GM06990 (cell line): ENCODE measurements at regions not wholly inside any gene's neighbourhood (a gene's known extent, or its start where the extent isn't known, plus 50 kb on each side); places are given as distances from the start of the nearest gene placed in this dataset.

ENCODE experiments used
- DNase-seq: peaks from one replicate; pipeline ENCODE4 v3.0.0-alpha.2; 2011; ENCODE audit not compliant: insufficient read length; ENCODE audit errors: extremely low read depth
- H3K27me3 ChIP-seq: replicated peaks from 2 replicates; pipeline ENCODE4 v1.6.0; 2011; ENCODE audit warnings: low read length; ENCODE audit not compliant: control insufficient read depth, insufficient read depth
- H3K36me3 ChIP-seq: 2 replicates; pipeline ENCODE4 v1.5.1; 2011; ENCODE audit warnings: low read length; ENCODE audit not compliant: control insufficient read depth, insufficient read depth
- H3K4me3 ChIP-seq: replicated peaks from 2 replicates; pipeline ENCODE4 v1.5.1; 2011; ENCODE audit warnings: low read depth, mild to moderate bottlenecking, control low read depth, low read length
- CTCF ChIP-seq: IDR thresholded peaks from 2 replicates; pipeline ENCODE4 v1.5.1; 2011; ENCODE audit warnings: low read length, control low read depth, mild to moderate bottlenecking, inconsistent platforms; ENCODE audit not compliant: insufficient read depth, poor library complexity, severe bottlenecking

GRCh38 chr9:120338340-120338739 lies 241.6 kb downstream of the CDK5RAP2 start:
- Histone ChIP-seq H3K27me3 (no peaks in the 10 kb centered on the region; the same call in 1 of the 2 replicates), H3K36me3 (no peaks in the 10 kb centered on the region), H3K4me3 (no peak overlapping the region)
- DNase-seq, result no peak
- peak; percentile 7 for TF ChIP-seq CTCF

GRCh38 chr9:120337131-120337530 lies 242.8 kb downstream of the CDK5RAP2 start:
- DNase-seq, result no peak
- no peak for TF ChIP-seq CTCF
- Histone ChIP-seq H3K4me3 (no peak overlapping the region), H3K27me3 (no peaks in the 10 kb centered on the region; the same call in 1 of the 2 replicates), H3K36me3 (no peaks in the 10 kb centered on the region)

GRCh38 chr9:120336753-120337090 lies 243.2 kb downstream of the CDK5RAP2 start:
- H3K27me3 ChIP-seq, result no peaks in the 10 kb centered on the region; the same call in 1 of the 2 replicates
- DNase-seq, result no peak
- no peaks in the 10 kb centered on the region for H3K36me3 ChIP-seq
- H3K4me3 ChIP-seq, result no peak overlapping the region
- TF ChIP-seq CTCF, result no peak

DNA sequence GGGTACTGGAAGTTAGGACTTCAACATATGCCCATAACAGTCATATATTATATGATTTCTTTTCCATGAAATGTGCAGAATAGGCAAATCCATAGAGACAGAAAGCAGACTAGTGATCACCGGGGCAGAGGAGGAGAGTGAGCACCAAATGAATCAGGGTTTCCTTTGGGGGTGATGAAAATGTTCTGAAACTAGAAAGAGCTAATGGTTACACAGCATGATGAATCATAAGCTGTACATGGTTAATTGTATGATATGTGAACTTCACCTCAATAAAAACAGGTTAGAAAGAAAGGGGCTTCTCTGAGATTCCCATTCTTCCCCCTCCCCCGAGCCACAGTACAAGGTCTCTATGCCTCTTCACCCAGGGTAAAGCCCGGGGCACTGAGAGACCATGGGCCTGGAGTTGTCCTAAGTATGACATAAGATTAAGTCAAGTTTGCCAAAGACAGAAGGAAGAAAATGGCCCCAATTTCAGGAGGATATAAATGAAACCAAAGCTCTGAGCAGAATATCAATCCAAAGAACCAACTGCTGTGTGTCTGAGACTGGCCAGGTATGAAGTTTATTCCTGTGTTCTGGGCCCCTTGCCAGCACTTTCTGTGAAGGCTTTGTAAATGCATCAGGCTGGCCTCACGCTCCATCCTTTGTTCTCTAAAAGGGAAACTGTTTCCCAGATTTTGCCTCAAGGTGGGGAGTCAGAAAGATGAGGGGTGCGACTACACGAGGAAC lies 243.8 kb downstream of the CDK5RAP2 start:
- H3K36me3 ChIP-seq, result no peaks in the 10 kb centered on the region
- no peaks in the 10 kb centered on the region; the same call in 1 of the 2 replicates for H3K27me3 ChIP-seq
- DNase-seq, result no peak
- TF ChIP-seq CTCF, result no peak
- no peak overlapping the region for H3K4me3 ChIP-seq

- no peak for TF ChIP-seq CTCF
- H3K4me3 ChIP-seq, result no peak overlapping the region
These were observed 248.1 kb downstream of the CDK5RAP2 start for GRCh38 chr9:120331913-120332312.

More at GRCh38 chr9:120331913-120332312, 248.1 kb downstream of the CDK5RAP2 start:
- H3K36me3 ChIP-seq, result no peaks in the 10 kb centered on the region
- H3K27me3 ChIP-seq, result no peaks in the 10 kb centered on the region; the same call in none of the 2 replicates
- no peak for DNase-seq
